HUES48 (cell line): ENCODE measurements at regions not wholly inside any gene's neighbourhood (a gene's known extent, or its start where the extent isn't known, plus 50 kb on each side); places are given as distances from the start of the nearest gene placed in this dataset.
"Not testable (repeated sequence)": the region's sequence is repeated elsewhere in the genome, so short reads cannot be mapped to it uniquely, and the experiment has no call there.

ENCODE experiments used
- H3K27ac ChIP-seq: one replicate; pipeline ENCODE4 v1.7.0; 2013; ENCODE audit warnings: low read depth, low read length, inconsistent platforms
- H3K27me3 ChIP-seq: 2 replicates; pipeline ENCODE4 v1.6.1; 2013; ENCODE audit warnings: mild to moderate bottlenecking, low read length; ENCODE audit not compliant: control insufficient read depth, insufficient read depth
- H3K36me3 ChIP-seq: 2 replicates; pipeline ENCODE4 v1.6.1; 2013; ENCODE audit warnings: low read length; ENCODE audit not compliant: control insufficient read depth, insufficient read depth
- H3K4me1 ChIP-seq: 2 replicates; pipeline ENCODE4 v1.6.1; 2013; ENCODE audit warnings: mild to moderate bottlenecking, low read length; ENCODE audit not compliant: control insufficient read depth, insufficient read depth
- H3K4me3 ChIP-seq: 2 replicates; pipeline ENCODE4 v1.5.1; 2013; ENCODE audit warnings: mild to moderate bottlenecking, low read depth, low read length
- H3K9ac ChIP-seq: 2 replicates; pipeline ENCODE4 v1.6.1; 2013; ENCODE audit warnings: mild to moderate bottlenecking, low read depth, low read length, moderate library complexity
- H3K9me3 ChIP-seq: 2 replicates; pipeline ENCODE4 v1.6.1; 2013; ENCODE audit warnings: low read length; ENCODE audit not compliant: control insufficient read depth, insufficient read depth

DNA sequence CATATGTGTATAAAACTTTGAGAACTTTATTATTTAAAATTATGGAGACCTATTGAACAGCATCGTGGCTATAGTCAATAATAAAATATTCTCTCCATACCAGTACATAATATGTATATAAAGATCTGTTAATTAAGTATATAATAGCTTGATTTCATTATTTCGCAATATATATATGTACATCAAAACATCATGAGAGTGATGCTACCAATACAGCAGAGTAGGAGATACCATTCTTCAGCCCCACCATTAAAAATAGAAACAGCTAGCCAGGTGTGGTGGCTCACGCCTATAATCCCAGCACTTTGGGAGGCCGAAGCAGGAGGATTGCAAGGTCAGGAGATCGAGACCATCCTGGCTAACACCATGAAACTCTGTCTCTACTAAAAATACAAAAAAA, 1755.3 kb upstream of the SPRY2 start:
- Histone ChIP-seq H3K36me3 (no peaks in the 10 kb centered on the region), H3K9me3 (no peaks in the 10 kb centered on the region), H3K4me3 (no peak overlapping the region), H3K4me1 (no peaks in the 10 kb centered on the region), H3K27me3 (no peaks in the 10 kb centered on the region), H3K9ac (no peak overlapping the region), H3K27ac (no peak overlapping the region)

DNA sequence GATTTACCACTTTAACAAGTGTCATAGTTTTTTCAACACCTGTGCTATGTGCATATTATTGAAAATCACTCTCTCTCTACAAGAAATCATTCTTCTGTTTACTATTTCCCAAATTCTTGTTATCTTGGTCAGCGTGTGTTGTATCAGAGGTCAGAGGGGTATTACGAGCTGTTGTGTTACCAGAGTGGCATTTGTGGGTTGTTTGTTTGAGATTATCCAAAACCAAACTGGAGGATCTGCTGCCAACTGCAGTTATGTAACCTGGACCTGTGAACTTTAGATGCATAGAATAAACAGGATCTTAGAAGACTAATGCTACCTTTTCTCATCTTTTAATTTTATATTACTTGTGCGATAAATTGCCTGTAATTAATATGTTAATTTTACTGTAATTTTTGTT, 1751.4 kb upstream of the SPRY2 start:
- no peaks in the 10 kb centered on the region for H3K36me3 ChIP-seq
- H3K27ac ChIP-seq: no peak overlapping the region
- H3K9me3 ChIP-seq: no peaks in the 10 kb centered on the region
- no peak overlapping the region for H3K4me3 ChIP-seq
- no peaks in the 10 kb centered on the region for H3K27me3 ChIP-seq
- H3K9ac ChIP-seq: no peak overlapping the region
- peaks cover 5% of the 10 kb centered on the region; the same call in 1 of the 2 replicates for H3K4me1 ChIP-seq

DNA sequence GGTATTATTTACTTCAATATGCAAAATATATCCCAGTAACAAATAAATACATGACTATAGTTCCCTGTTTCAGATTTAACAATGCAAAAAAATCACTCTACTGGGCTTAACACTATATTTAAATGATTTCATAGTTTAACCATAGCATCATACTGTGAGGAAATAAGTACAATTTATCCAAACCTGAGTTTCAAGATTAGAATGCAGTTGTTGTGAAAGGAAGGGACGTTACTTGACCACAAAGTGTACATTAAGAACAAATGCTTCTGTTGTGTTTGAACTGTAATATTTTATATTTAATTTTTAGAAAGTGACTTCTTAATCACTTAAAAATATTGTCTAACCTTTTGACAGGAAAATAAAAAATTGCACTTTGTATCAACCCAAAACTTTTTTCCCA, 1747.9 kb upstream of the SPRY2 start:
- H3K27me3 ChIP-seq: no peaks in the 10 kb centered on the region
- no peaks in the 10 kb centered on the region for H3K9me3 ChIP-seq
- H3K9ac ChIP-seq: no peak overlapping the region
- H3K36me3 ChIP-seq: no peaks in the 10 kb centered on the region
- peaks cover 11% of the 10 kb centered on the region; the same call in 1 of the 2 replicates for H3K4me1 ChIP-seq
- no peak overlapping the region for H3K27ac ChIP-seq
- H3K4me3 ChIP-seq: no peak overlapping the region

DNA sequence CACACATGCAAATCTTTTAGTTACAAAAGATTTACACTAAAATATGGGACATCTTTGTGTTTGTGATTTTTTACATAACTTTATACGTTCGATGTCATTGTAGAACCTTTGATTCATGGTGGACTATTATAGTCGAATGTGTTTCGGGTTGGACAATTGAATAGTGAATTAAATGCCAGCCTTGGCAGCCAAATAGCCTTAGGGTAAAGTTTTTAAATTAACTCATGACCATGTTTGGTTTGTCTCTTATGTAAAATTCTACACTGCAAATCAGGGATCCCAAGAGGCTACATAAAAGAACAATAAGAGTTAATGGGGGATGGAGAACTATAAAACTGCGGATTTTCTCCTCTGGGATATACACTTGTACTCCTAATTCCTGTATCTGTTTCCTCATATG, 1735.6 kb upstream of the SPRY2 start:
- no peak overlapping the region for H3K27ac ChIP-seq
- H3K4me1 ChIP-seq: peaks cover 13% of the 10 kb centered on the region; the same call in 1 of the 2 replicates
- H3K9me3 ChIP-seq: no peaks in the 10 kb centered on the region
- no peaks in the 10 kb centered on the region for H3K36me3 ChIP-seq
- H3K4me3 ChIP-seq: no peak overlapping the region
- no peaks in the 10 kb centered on the region for H3K27me3 ChIP-seq
- H3K9ac ChIP-seq: no peak overlapping the region

DNA sequence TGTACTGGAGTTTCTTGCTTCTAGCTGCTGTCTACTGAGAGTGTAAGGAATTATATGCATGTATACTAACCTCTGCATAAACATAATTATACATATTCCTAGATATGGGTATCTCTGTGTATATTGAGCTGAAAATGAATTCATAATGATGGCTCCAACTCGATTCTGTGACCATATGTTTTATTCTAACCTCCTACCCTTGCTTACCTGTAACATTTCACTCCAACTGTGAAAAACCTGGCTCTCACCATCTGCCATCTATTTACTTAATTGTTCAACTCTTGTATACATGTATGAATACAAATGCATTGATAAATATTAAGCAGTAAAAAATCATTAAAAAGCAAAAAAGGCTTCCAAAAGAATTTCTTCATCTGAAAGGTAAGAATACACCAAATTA, 1729.5 kb upstream of the SPRY2 start:
- Histone ChIP-seq H3K9me3 (no peaks in the 10 kb centered on the region), H3K27ac (no peak overlapping the region), H3K9ac (no peak overlapping the region), H3K27me3 (no peaks in the 10 kb centered on the region), H3K36me3 (no peaks in the 10 kb centered on the region), H3K4me1 (no peaks in the 10 kb centered on the region), H3K4me3 (no peak overlapping the region)

DNA sequence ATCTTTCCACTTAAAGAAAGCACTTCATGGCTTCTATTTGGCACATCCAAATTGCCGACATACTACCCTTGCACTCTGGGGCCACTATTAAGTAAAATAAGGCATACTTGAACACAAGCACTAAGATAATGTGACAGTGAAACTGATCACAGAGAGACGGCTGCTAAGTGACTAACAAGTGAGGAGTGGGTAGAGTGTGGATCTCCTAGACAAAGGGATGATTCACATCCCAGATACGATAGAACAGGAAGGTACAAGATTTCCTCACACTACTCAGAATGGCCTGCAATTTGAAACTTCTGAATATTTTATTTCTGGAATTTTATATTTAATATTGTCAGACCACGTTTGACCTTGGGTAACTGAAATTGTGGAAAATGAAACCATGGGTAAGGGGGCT, 1721.8 kb upstream of the SPRY2 start:
- Histone ChIP-seq H3K9ac (no peak overlapping the region), H3K36me3 (no peaks in the 10 kb centered on the region), H3K27ac (no peak overlapping the region), H3K4me3 (no peak overlapping the region), H3K27me3 (no peaks in the 10 kb centered on the region), H3K4me1 (no peaks in the 10 kb centered on the region), H3K9me3 (no peaks in the 10 kb centered on the region)

DNA sequence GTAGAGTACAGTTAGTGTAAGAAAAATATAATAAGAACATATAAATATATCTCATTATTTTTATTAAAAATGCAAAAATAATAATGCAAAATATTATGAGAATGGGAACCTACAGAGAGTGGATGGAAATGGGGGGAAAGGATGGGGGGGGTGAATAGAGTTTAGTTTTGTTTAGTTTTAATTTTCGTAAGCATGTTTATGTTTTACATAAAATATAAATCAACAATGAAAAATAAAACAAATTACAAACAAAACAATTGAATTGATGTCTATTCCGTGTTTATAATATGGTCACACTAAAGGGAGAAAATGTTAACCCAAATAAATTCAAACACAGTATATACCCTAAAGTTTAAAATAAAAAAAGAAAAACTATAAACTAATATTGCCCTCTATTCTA, 1717.4 kb upstream of the SPRY2 start:
- H3K9me3 ChIP-seq: no peaks in the 10 kb centered on the region
- no peak overlapping the region for H3K9ac ChIP-seq
- H3K4me3 ChIP-seq: no peak overlapping the region
- H3K36me3 ChIP-seq: no peaks in the 10 kb centered on the region
- H3K27me3 ChIP-seq: no peaks in the 10 kb centered on the region
- no peaks in the 10 kb centered on the region for H3K4me1 ChIP-seq
- H3K27ac ChIP-seq: no peak overlapping the region

DNA sequence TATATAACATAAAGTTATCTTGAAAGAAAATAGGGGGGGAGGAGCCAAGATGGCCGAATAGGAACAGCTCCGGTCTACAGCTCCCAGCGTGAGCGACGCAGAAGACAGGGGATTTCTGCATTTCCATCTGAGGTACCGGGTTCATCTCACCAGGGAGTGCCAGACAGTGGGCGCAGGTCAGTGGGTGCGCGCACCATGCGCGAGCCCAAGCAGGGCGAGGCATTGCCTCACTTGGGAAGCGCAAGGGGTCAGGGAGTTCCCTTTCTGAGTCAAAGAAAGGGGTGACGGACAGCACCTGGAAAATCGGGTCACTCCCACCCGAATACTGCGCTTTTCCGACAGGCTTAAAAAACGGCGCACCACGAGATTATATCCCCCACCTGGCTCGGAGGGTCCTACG, 1704.4 kb upstream of the SPRY2 start:
- not testable (repeated sequence) for H3K27me3 ChIP-seq

DNA sequence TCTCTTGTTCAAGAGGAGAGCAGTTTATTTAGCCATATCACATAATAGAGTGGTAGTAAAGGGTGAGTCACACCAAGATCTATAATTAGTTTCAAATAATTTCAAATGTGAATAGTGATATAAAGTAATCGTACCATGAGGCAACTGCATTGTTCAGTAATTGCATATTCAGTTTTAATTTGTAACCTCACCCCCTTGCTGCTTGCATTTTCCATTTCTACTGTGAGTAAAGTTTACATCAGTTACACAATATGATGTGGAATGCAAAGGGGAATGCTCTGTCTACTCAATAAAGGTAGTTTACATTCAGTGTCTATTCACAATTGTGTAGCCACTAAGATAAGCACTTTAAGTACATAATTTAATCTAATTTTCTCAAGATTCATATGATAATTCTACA, 1695.7 kb upstream of the SPRY2 start:
- no peaks in the 10 kb centered on the region for H3K4me1 ChIP-seq
- no peak overlapping the region for H3K4me3 ChIP-seq
- no peaks in the 10 kb centered on the region for H3K9me3 ChIP-seq
- no peak overlapping the region for H3K27ac ChIP-seq
- no peak overlapping the region for H3K9ac ChIP-seq
- H3K36me3 ChIP-seq: no peaks in the 10 kb centered on the region
- no peaks in the 10 kb centered on the region for H3K27me3 ChIP-seq

More for the DNA sequence above, 1704.4 kb upstream of the SPRY2 start:
- H3K36me3 ChIP-seq, H3K9me3 ChIP-seq, H3K4me3 ChIP-seq, H3K4me1 ChIP-seq, H3K27ac ChIP-seq, H3K9ac ChIP-seq: not testable (repeated sequence)

DNA sequence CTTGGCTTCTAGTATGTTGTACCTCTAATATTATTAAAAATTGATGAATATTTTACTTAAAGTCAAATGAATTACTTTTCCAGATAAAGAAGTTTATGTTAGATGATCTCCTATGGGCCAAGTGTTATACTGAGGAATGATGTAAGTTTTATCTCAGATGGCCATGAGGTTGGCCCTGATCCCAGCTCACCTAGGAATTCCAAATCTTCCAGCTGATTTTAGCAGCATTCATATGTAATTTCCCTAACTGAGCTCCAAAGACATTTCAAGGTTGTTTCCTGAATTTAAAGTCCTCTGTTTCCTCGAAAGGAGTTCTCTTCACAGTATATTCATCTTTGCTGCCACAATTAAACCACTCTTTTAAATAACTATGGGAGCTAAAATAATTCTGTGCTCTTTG, 1670.4 kb upstream of the SPRY2 start:
- peaks cover 18% of the 10 kb centered on the region for H3K4me1 ChIP-seq
- H3K27me3 ChIP-seq: no peaks in the 10 kb centered on the region
- H3K9me3 ChIP-seq: no peaks in the 10 kb centered on the region
- H3K36me3 ChIP-seq: no peaks in the 10 kb centered on the region
- no peak overlapping the region for H3K9ac ChIP-seq
- peak overlapping the region; percentile 44 for H3K27ac ChIP-seq
- H3K4me3 ChIP-seq: no peak overlapping the region

DNA sequence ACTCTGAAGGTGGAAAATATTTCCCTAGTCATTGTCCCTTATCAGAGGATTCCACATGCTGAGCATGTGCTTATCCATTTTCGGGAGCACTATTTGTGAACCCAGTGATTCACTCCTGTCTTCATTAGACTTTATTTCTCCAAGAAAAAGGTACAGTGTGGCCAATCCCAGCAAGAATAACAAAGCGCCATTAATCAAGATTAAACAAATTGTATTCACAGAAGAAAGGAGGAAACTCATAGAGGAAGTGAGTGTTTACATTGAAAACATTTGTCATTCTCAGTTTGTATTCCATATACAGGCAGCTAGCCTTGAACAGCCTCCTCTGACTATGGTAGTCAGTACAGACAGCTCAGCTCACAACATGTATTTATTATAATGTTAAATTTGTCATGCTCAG, 1669.9 kb upstream of the SPRY2 start:
- Histone ChIP-seq H3K9ac (no peak overlapping the region), H3K4me1 (peaks cover 18% of the 10 kb centered on the region), H3K36me3 (no peaks in the 10 kb centered on the region), H3K27me3 (no peaks in the 10 kb centered on the region), H3K9me3 (no peaks in the 10 kb centered on the region), H3K27ac (no peak overlapping the region), H3K4me3 (no peak overlapping the region)

DNA sequence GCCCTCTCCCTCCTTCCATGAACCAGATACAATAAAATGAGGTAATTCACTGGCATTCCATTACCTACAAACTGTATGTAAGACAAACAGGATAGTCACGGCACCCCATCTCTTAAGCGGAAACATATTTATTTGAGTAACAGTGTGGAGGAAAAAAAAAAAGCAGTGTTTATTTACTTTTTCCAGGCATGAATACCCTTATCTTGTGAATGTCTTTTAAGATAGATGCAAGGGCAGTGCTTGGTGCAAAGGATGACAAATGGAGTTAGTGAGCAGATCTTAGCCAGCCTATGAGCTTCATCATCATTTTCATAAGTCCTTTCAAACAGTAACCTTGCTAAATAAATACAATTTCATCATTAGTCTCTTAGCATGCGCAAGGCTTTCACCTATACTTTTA, 1661.8 kb upstream of the SPRY2 start:
- H3K9ac ChIP-seq: no peak overlapping the region
- H3K27ac ChIP-seq: no peak overlapping the region
- H3K4me1 ChIP-seq: no peaks in the 10 kb centered on the region; the same call in 1 of the 2 replicates
- H3K36me3 ChIP-seq: no peaks in the 10 kb centered on the region
- H3K27me3 ChIP-seq: no peaks in the 10 kb centered on the region
- H3K4me3 ChIP-seq: no peak overlapping the region
- H3K9me3 ChIP-seq: no peaks in the 10 kb centered on the region
